HEK293T (cell line): ENCODE measurements at regions not wholly inside any gene's neighbourhood (a gene's known extent, or its start where the extent isn't known, plus 50 kb on each side); places are given as distances from the start of the nearest gene placed in this dataset.

ENCODE experiments used
- BHLHE40 ChIP-seq: fragments of 450-650 bp; IDR thresholded peaks from 2 replicates; pipeline ENCODE4 v1.6.1; 2016; ENCODE audit warnings: mild to moderate bottlenecking, moderate library complexity, borderline replicate concordance
- SP1 ChIP-seq: fragments of 450-650 bp; IDR thresholded peaks from 2 replicates; pipeline ENCODE4 v1.6.1; 2017

GRCh38 chr2:180352620-180353019 is 345.5 kb upstream of the CWC22 start:
- TF ChIP-seq SP1, result no peak
- TF ChIP-seq BHLHE40, result no peak
